NCI-H1048 (cell line): ENCODE measurements at regions not wholly inside any gene's neighbourhood (a gene's known extent, or its start where the extent isn't known, plus 50 kb on each side); places are given as distances from the start of the nearest gene placed in this dataset.
"Not testable (repeated sequence)": the region's sequence is repeated elsewhere in the genome, so short reads cannot be mapped to it uniquely, and the experiment has no call there.

Experiments
- DNase-seq: peaks from one replicate; lab custom pipeline; 2025; lab: John Stamatoyannopoulos, UW

GRCh38 chr6:170213637-170214018 lies 77.2 kb downstream of the DLL1 start:
- DNase-seq: not testable (repeated sequence)

- no peak for DNase-seq
Observed at GRCh38 chr6:170212956-170213636, 77.8 kb downstream of the DLL1 start.

- no peak for DNase-seq
Observed at GRCh38 chr6:170212051-170212756, 78.7 kb downstream of the DLL1 start.

GRCh38 chr6:170211404-170212025 lies 79.4 kb downstream of the DLL1 start:
- no peak for DNase-seq

- DNase-seq: no peak
Observed at GRCh38 chr6:170210651-170211403, 80.1 kb downstream of the DLL1 start.

- DNase-seq: no peak
Observed at GRCh38 chr6:170210026-170210390, 80.9 kb downstream of the DLL1 start.

GRCh38 chr6:170209354-170210025 lies 81.4 kb downstream of the DLL1 start:
- no peak for DNase-seq

GRCh38 chr6:170208651-170209353 lies 82.1 kb downstream of the DLL1 start:
- no peak for DNase-seq

- no peak for DNase-seq
Observed at GRCh38 chr6:170208182-170208601, 82.7 kb downstream of the DLL1 start.

- DNase-seq: no peak
Observed at GRCh38 chr6:170207586-170208181, 83.2 kb downstream of the DLL1 start.

- DNase-seq: no peak
Observed at GRCh38 chr6:170206851-170207431, 83.9 kb downstream of the DLL1 start.

GRCh38 chr6:170206317-170206621 lies 84.6 kb downstream of the DLL1 start:
- no peak for DNase-seq

GRCh38 chr6:170205534-170206316 lies 85.2 kb downstream of the DLL1 start:
- DNase-seq: no peak

GRCh38 chr6:170205126-170205525 lies 85.8 kb downstream of the DLL1 start:
- DNase-seq: no peak

- DNase-seq: no peak
Observed at GRCh38 chr6:170203212-170203611, 87.7 kb downstream of the DLL1 start.

- DNase-seq: no peak
Observed at GRCh38 chr6:170202416-170203135, 88.3 kb downstream of the DLL1 start.

GRCh38 chr6:170201361-170201760 lies 89.5 kb downstream of the DLL1 start:
- DNase-seq: no peak

- DNase-seq: no peak
Observed at GRCh38 chr6:170200458-170200891, 90.4 kb downstream of the DLL1 start.

GRCh38 chr6:170199716-170200115 lies 91.2 kb downstream of the DLL1 start:
- no peak for DNase-seq
